ENCODE measurements at regions not wholly inside any gene's neighbourhood (a gene's known extent, or its start where the extent isn't known, plus 50 kb on each side); places are given as distances from the start of the nearest gene placed in this dataset.

DNA sequence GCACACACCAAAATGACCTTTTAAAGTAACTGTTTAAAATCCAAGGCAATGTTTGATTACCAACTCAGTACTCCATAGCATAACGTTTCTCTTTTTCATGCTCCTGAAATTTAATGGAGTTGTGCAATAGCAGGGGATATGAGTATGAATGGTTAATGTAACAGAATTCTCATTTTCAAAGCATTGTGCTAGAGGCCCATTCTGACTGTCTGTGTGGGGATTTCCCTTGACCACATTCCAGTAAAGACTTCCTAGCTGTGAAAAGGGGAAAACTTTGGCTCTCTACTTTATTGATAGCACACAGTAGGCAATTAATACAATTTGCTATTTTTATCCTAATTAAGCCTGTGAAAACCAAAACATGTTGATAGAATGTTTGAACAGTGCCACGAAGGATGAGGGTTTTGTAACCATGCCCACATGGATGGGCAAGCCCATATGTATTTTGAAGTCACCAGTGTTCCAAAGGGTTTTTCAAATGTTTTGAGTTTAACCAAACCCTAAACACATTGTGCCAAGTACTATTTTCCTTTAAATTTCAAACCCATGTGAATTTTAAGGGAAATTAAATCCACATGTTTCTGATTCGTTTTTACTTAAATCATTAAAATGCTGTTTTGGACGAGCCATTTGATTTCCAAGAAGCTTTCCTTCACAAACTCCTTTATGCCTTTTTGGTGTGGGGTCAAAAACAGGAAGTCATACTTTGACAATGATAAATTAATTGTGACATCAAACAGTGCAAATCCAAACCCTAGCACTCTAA is 261.2 kb downstream of the SHOX2 start:
- DNase-seq (ENCODE audit: extremely low read depth, low read depth) = peak; percentile 53
- TF ChIP-seq, protein P1, sequence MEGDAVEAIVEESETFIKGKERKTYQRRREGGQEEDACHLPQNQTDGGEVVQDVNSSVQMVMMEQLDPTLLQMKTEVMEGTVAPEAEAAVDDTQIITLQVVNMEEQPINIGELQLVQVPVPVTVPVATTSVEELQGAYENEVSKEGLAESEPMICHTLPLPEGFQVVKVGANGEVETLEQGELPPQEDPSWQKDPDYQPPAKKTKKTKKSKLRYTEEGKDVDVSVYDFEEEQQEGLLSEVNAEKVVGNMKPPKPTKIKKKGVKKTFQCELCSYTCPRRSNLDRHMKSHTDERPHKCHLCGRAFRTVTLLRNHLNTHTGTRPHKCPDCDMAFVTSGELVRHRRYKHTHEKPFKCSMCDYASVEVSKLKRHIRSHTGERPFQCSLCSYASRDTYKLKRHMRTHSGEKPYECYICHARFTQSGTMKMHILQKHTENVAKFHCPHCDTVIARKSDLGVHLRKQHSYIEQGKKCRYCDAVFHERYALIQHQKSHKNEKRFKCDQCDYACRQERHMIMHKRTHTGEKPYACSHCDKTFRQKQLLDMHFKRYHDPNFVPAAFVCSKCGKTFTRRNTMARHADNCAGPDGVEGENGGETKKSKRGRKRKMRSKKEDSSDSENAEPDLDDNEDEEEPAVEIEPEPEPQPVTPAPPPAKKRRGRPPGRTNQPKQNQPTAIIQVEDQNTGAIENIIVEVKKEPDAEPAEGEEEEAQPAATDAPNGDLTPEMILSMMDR (IDR thresholded peaks at IDR 0.05; ENCODE audit: low read depth, low read length, missing control alignments) = no peak
- H3K4me3 ChIP-seq (replicated peaks; ENCODE audit: low read depth, low read length) = no peak overlapping the region

DNA sequence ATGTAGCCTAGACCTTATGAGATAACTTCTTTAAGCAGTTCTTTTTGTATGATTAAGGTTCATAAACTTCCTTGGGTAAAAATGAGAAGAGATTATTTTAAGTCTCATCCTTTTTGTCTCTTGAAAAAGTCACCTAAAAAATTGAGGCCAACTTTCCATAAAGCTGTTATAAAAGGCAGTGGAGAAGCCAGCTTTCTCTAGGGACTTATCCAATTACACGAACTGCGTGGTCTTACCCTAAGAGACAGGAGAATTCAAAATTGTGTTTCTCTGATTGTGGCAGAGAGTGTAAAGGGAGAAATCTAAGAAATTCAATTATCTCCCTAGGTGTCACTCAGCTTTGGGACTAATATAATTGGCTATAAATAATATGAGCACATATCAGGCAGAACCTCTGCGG is 262.0 kb downstream of the SHOX2 start:
- TF ChIP-seq, protein P1 (IDR thresholded peaks at IDR 0.05; ENCODE audit: low read depth, low read length, missing control alignments) = no peak
- no peak for DNase-seq (ENCODE audit: extremely low read depth, low read depth)
- H3K4me3 ChIP-seq (replicated peaks; ENCODE audit: low read depth, low read length) = no peak overlapping the region

DNA sequence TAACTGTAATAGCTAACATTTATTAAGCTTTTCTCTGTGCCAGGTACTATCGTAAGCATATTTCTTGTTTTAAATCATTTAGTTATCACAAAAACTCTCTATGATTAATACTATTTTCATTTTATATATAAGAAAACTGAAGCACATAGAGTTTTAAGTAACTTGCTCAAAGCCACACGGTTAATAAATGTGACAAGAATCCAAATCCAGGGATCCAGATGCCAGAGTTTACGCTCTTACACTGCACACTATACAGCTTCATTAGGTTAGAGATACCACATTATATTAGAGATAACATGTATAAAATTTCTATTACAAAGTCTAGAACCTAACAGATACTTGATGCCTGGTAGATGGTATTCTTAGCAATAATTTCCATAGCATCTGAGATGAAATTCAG is 265.2 kb downstream of the SHOX2 start:
- DNase-seq (ENCODE audit: extremely low read depth, low read depth) = no peak
- H3K4me3 ChIP-seq (replicated peaks; ENCODE audit: low read depth, low read length) = no peak overlapping the region
- TF ChIP-seq, protein P1 (IDR thresholded peaks at IDR 0.05; ENCODE audit: low read depth, low read length, missing control alignments) = no peak

DNA sequence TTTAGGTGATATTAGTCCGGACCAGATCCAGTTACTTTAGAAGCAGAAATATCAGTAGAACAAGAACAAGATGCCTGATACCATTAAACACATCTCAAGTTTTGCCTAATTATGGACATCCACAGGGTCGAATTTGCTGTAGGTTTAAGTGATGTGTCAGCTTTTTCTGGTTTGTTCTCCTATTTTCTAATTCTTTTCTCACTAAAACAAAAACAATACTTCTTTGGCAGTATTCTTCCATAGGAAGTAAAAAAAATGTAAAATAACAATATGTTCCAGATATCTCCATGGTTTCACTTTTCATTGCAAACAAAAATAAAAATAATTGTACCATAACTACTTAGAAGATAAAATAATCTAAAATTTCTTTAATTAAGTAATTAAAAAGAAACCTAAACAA is 265.7 kb downstream of the SHOX2 start:
- TF ChIP-seq, protein P1 (IDR thresholded peaks at IDR 0.05; ENCODE audit: low read depth, low read length, missing control alignments) = no peak
- no peak overlapping the region for H3K4me3 ChIP-seq (replicated peaks; ENCODE audit: low read depth, low read length)
- no peak for DNase-seq (ENCODE audit: extremely low read depth, low read depth)

DNA sequence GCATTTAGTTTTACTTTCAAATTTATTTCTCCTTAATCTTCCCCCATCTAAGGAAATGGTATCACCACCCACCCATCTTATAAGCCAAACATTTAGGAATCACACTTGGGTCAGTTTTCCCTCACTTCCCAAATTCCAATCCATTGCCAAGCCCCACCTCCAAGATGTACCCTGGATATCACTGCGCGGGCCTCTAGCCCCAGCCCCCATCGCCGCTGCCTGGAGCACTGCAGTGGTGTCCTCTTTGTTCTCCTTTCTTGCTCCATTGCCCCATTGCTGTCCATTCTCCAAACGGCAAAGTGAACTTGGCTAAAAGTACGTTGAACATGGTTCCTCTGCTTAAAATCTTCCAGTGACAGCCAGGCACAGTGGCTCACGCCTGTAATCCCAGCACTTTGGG is 267.8 kb downstream of the SHOX2 start:
- DNase-seq (ENCODE audit: extremely low read depth, low read depth) = no peak
- TF ChIP-seq, protein P1 (IDR thresholded peaks at IDR 0.05; ENCODE audit: low read depth, low read length, missing control alignments) = no peak
- H3K4me3 ChIP-seq (replicated peaks; ENCODE audit: low read depth, low read length) = no peak overlapping the region

DNA sequence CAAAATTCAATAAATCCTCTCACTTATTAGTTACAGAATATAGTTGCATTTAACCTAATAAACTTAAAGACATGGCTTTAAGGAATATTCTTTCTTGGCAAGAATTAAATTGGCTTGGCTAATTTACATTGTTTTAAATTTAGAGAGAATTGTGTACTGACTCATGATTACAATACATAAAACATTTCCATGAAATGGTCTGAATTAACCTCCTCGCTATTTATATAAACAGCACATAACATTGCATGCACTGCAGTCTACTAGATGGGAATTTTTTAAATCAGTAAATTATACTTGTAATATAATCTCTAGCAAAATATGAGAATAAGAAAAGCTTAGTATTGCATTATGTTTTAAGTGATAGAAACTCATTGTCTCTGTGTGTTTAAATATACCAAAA is 268.9 kb downstream of the SHOX2 start:
- DNase-seq (ENCODE audit: extremely low read depth, low read depth) = no peak
- no peak overlapping the region for H3K4me3 ChIP-seq (replicated peaks; ENCODE audit: low read depth, low read length)
- TF ChIP-seq, protein P1 (IDR thresholded peaks at IDR 0.05; ENCODE audit: low read depth, low read length, missing control alignments) = no peak

DNA sequence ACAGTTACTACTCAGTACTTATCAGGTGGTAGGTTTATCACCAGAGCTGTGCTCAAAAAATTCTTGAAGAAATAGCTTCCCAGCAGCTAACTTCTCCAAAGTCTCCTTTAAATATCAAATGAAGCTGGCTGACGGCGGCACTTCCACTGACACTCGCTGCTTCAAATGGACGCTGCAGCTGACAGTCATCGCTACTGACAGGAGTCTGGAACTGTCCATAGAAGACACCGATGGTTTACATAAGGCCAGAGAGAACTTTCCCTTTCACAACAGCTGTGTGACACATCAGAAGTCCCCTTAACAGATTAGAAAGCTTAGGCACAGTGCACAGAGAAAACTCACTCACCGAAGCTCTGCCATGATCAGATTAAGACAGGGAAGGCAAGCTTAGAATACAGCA is 270.2 kb downstream of the SHOX2 start:
- TF ChIP-seq, protein P1 (IDR thresholded peaks at IDR 0.05; ENCODE audit: low read depth, low read length, missing control alignments) = no peak
- H3K4me3 ChIP-seq (replicated peaks; ENCODE audit: low read depth, low read length) = no peak overlapping the region
- DNase-seq (ENCODE audit: extremely low read depth, low read depth) = no peak
